ENCODE measurements at regions not wholly inside any gene's neighbourhood (a gene's known extent, or its start where the extent isn't known, plus 50 kb on each side); places are given as distances from the start of the nearest gene placed in this dataset.
"Not testable (repeated sequence)": the region's sequence is repeated elsewhere in the genome, so short reads cannot be mapped to it uniquely, and the experiment has no call there.

DNA sequence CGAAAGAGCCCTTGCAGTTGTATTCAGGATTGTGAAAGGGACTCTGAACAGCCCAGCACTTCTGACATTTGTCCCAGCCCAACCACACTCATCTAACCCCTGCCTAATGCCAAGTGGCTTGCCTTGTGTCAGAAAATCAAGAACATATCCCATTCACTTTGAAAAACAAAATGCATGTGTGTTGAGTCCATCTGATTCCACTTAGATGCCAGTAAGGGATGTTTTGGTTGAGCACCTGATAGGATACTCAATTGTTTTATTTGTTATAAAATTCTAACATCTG lies 776.8 kb downstream of the BCL11A start:
- no peak for DNase-seq

GRCh38 chr2:59774821-59775433 lies 778.5 kb downstream of the BCL11A start:
- no peak for DNase-seq

DNA sequence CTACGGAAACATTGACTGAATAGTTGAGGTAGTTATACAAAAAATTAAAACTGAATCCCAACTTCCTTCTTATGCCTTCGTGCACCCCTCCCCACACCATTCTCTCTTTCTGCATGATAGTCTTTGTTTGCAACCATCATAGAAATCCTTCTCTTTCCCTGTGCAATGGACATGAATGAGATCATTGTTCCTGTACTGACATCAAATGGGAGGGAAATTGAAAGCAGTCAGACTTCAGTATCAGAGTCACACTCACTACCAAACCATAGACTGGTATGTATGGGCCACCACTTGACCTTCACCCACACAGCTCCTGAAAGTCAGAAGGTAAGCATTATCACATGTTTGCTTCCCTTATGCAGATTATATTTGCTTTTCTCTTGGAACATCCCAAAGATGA lies 782.8 kb downstream of the BCL11A start:
- DNase-seq = no peak

GRCh38 chr2:59761966-59762365 lies 791.5 kb downstream of the BCL11A start:
- no peak for DNase-seq

GRCh38 chr2:59756150-59756549 lies 797.3 kb downstream of the BCL11A start:
- DNase-seq = no peak

- no peak for DNase-seq
These were observed 799.3 kb downstream of the BCL11A start for GRCh38 chr2:59754011-59754735.

- DNase-seq = no peak
These were observed 800.9 kb downstream of the BCL11A start for GRCh38 chr2:59752512-59752911.

DNA sequence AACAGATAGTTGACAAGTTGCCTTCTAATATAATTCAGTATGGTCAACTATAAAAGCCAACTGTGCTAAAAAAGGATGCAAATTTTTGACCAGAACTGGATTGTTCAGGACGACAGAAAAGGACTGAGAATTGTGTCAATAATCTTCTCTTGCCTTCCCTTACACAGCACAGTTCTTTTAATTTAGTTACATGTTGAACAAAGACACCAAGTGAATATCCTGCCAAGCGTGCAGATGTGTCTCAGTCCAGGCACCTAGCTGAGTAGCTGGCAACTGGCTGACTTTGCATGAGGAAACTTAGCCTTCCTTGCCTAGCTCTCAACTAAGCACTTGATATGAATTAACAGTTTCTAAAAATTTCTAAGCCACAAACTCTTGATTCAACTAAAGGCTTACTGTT lies 801.4 kb downstream of the BCL11A start:
- no peak for DNase-seq

- not testable (repeated sequence) for DNase-seq
These were observed 802.2 kb downstream of the BCL11A start for GRCh38 chr2:59751214-59751613.

- DNase-seq = no peak
These were observed 807.2 kb downstream of the BCL11A start for GRCh38 chr2:59746291-59746690.

DNA sequence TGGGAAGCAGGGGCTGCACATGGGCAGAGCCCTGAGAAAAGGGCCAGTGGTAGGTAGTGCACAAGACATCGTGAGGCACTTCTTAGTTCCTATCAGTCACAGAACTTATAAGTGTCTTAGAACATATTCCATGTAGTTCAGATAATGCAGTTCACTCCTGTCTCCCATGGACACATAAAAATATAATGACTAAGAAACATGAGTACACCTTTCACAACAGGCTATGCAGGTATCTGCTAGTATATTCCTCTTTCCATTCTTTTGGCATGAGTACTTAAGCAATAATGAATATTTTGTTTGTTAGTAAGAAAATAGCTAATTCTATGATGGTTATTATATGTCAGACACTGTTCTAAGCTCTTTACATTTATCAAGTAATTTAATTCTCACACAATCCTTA lies 808.4 kb downstream of the BCL11A start:
- DNase-seq = no peak

DNA sequence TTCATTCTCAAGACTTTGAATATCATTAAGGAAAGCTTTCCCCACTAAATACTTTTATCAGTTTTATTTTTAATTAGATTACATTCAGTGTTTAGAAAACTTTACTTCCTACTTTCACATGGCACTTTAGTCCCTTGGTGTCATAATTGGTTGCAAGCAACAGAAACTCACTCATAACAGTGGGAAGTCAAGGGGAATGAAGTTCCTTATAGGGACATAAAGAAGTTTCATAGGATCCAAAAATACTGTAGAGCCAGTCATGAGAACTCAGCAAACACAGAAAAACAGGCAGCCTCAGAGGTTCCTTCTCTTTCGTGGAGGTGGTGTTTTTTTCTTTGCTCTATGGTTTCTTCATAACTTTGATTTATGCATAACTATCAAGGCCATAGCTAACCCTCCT lies 809.0 kb downstream of the BCL11A start:
- DNase-seq = no peak

DNA sequence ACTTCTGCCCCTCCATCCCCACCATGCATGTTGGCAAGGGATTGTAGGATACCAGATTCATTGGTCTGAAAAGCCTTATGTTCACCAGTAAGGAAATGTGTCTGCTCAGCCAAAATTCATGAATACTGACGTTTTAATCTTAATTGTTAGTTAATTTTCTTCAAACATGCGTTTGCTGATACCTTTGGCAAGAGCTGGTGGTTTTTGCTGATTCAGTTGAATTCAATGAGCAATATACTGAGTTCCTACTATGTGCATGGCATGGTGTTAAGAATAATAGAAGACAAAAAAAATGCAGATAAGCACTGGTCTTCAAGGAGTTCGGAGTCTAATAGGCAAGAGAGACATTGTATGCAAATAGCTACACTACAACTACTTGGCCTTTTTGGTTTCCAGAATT lies 811.6 kb downstream of the BCL11A start:
- DNase-seq = no peak

DNA sequence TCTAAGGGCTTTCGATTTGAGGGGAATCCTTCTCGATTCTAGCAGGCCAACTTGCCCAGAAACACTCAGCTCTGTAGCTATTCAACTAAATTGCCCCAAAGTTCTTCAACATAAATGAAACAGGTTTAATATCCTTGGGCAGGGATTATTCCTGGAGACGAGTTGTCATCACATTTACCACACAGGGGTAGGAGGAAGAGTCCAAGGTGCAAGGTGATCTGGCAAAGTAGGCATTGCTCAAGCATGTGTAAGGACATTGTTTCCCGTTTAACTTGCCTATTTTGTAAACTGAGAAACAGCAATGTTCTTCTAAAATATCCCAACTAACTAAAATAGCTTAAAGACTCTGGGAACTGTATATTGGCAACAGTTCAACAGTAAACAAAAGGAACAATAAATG lies 814.3 kb downstream of the BCL11A start:
- no peak for DNase-seq

DNA sequence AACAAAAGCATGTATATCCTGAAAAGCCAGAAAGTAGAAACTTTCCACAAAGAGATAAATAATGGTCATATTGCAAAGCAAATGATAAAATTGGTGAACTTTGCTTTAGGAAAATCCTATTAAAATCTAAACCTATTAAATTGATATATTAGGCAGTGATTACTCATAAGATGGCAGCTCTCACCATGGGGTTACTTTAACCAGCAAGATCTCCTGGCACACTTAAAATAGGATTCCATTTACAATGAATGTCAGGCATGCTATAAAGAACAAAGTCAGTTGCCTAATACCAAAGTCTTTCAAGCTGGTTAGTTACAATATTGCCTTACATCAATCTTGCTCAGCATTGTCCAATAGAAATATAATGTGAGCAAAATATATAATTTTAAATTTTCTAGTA lies 816.2 kb downstream of the BCL11A start:
- DNase-seq = no peak

- DNase-seq = no peak
These were observed 818.7 kb downstream of the BCL11A start for GRCh38 chr2:59734743-59735142.

DNA sequence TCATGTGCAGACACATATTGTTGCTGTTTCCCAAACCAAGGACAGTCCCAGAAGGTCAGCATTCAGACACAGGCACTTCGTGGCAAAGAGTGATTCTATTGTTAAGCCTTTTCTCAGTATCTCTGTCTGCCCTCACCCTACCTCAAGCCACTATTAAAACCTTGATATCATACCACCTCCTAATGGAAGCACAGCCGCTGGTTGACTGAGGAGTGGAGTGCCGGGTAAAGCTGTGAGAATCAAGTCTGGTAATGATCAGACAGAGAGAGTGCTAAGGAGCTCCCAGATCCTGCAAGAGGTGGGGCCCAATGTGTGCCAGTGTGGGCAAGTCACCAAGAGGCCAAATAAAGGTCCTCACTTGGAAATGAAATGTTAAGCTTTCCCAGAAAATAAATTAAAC lies 819.5 kb downstream of the BCL11A start:
- DNase-seq = no peak

DNA sequence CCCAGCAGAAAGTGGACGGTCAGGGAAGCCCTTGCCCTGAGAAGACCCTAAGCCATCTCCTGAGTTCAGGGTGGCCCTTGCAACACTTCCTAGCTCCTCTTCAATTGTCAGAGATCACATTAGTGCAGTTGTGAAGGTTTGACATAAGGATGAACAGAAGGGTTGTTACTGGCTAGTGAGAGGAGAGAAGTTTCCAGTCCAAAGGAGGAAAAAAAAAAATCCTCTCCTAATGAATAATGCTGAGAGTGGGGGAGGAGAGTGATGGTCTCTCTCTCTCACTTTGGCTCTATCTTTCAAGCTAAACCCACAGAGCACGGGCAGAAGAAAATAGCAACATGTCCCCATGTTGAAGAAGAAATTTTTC lies 819.9 kb downstream of the BCL11A start:
- no peak for DNase-seq

- DNase-seq = no peak
These were observed 820.4 kb downstream of the BCL11A start for GRCh38 chr2:59732871-59733566.

GRCh38 chr2:59727121-59727590 lies 826.3 kb downstream of the BCL11A start:
- DNase-seq = no peak

GRCh38 chr2:59726228-59727120 lies 827.0 kb downstream of the BCL11A start:
- DNase-seq = no peak

DNA sequence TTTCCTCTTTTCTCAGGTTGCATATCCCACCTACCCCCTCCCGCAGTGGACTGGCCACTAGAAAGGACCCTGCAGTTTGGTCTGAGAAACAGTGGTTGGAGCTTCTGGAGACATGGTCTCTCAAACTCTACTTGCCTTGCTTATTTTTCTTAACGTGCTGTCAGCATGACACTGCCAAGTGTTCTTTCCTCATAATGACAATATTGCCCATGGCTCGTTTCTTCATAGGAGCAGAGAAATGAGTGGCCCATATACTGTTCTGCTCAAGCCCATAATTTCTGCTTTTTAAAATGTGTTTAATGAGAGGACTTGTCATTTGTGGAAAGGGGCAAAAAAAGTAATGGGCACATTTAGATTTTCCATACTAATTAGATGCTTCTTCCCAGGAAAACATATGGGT lies 828.7 kb downstream of the BCL11A start:
- no peak for DNase-seq

DNA sequence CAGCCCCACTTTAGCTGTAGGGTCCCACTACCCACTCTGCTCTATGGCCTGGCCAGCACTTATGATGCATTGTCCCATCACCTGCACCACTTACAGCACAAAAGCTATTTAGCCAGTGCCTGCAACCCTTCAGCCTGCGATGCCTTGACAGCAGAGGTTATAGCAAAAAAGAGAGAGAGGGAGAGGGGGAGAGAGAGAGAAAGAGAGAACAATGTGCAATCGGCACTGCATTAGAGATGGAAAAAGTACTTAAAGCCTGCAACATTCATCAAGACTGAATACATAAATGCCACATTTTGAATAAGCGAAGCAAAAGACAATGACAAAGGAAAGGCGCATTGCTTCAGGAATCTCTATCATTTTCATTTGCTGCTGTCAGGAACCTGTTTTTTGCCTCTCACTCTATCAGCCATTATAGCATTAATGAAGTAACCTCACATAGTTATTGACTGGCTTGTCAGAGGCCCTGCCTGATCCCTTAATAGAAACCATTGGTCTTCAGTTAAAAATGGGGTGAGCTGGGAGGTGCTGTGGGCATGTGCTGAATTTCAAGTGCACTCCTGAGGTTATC lies 833.1 kb downstream of the BCL11A start:
- no peak for DNase-seq

Measured in central memory CD4-positive, alpha-beta T cell (primary cell).